ENCODE measurements at regions not wholly inside any gene's neighbourhood (a gene's known extent, or its start where the extent isn't known, plus 50 kb on each side); places are given as distances from the start of the nearest gene placed in this dataset.
"Not testable (repeated sequence)": the region's sequence is repeated elsewhere in the genome, so short reads cannot be mapped to it uniquely, and the experiment has no call there.

DNA sequence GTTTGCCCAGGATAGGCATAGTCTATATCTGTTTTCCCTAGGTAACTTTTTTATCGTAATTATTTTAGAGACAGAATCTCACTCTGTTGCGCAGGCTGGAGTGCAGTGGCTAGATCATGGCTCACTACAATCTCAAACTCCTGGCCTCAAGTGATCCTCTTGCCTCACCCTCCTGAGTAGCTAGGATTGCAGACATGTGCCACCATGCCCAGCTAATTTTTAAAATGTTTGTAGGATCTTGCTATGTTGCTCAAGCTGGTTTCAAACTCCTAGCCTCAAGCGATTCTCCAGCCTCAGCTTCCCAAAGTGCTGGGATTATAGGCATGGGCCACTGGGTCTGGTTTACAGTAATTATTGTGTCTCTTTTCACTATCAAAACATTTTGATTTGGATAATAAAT is 58.6 kb upstream of the SOX13 start:
- H3K27me3 Mint-ChIP-seq: peaks cover 0 to 2% of the 10 kb centered on the region in 2 donors
- no peaks in the 10 kb centered on the region for H3K36me3 Mint-ChIP-seq
- Histone ChIP-seq H3K27me3 (ENCODE audit: insufficient read depth, low read length) (no peaks in the 10 kb centered on the region), H3K9me3 (ENCODE audit: control insufficient read depth in 1 of 2, low read length in 2 of 2) (no peaks in the 10 kb centered on the region), H3K4me1 (ENCODE audit: insufficient read depth, low read length) (no peaks in the 10 kb centered on the region), H3K4me3 (ENCODE audit: low read length in 2 of 2) (no peak overlapping the region), H3K36me3 (ENCODE audit: insufficient read depth, low read length) (no peaks in the 10 kb centered on the region), H3K27ac (ENCODE audit: low read depth, low read length) (no peak overlapping the region)
- DNase-seq: no peak
- CTCF ChIA-PET (ENCODE audit: partially characterized antibody): interaction anchor here (1.0 kb wide), 1 partner anchor 8 kb away, joined by 3 read pairs; no protein-coding TSS in a partner anchor
- no peaks in the 10 kb centered on the region for H3K4me1 Mint-ChIP-seq
- H3K9me3 Mint-ChIP-seq: peaks cover 0 to 1% (median 0%) of the 10 kb centered on the region in 8 donors
- H3K4me3 Mint-ChIP-seq: no peak overlapping the region
- POLR2A ChIA-PET (ENCODE audit: partially characterized antibody): no interaction called here
- intact Hi-C loops (cut with micrococcal nuclease): no loop called here
- H3K27ac Mint-ChIP-seq: no peak overlapping the region

DNA sequence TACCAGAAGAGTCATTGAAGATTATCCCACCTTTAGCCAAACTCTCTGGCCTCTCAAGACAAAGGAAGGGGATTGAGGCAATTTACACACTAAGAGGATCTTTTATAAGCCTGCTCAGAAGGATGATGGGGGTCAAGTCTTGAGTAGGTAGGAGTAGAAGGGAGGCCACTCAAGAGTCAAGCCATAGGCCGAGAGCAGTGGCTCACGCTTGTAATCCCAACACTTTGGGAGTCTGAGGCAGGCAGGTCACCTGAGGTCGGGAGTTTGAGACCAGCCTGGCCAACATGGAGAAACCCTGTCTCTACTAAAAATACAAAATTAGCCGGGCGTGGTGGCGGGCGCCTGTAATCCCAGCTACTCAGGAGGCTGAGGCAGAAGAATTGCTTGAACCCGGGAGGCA is 58.0 kb upstream of the SOX13 start:
- H3K9me3 ChIP-seq (ENCODE audit: control insufficient read depth in 1 of 2, low read length in 2 of 2); H3K27me3 ChIP-seq (ENCODE audit: insufficient read depth, low read length); DNase-seq; H3K9me3 Mint-ChIP-seq; H3K36me3 ChIP-seq (ENCODE audit: insufficient read depth, low read length); H3K4me1 Mint-ChIP-seq; H3K27ac ChIP-seq (ENCODE audit: low read depth, low read length); H3K4me1 ChIP-seq (ENCODE audit: insufficient read depth, low read length); H3K4me3 ChIP-seq (ENCODE audit: low read length in 2 of 2); POLR2A ChIA-PET (ENCODE audit: partially characterized antibody); H3K27ac Mint-ChIP-seq; intact Hi-C loops (cut with micrococcal nuclease); H3K36me3 Mint-ChIP-seq; H3K4me3 Mint-ChIP-seq; H3K27me3 Mint-ChIP-seq: not testable (repeated sequence)
- CTCF ChIA-PET (ENCODE audit: partially characterized antibody): interaction anchor here (0.7 to 1.0 kb wide), 2 partner anchors 9 to 10 kb away, joined by 3 read pairs; no protein-coding TSS in a partner anchor

DNA sequence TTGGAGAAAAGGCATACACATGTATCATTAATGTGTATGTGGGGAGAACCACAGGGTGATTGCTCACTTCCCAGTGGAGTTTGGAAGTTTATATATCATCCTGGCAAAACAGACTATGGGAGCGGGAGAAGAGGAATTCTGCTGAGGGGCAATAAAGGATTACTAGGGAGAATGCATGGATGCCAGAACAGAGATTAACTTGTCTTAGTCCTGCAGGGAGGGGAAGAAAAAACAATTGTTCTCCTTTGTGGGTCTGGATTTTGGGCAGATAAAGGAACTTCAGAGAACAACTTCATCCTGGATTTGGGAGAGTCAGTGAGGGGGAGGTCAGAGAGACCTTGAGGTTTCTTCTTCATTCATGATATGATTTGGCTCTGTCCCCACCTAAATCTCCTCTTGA is 55.9 kb upstream of the SOX13 start:
- Mint-ChIP-seq H3K4me3 (no peak overlapping the region), H3K27ac (no peak overlapping the region), H3K27me3 (peaks cover 0 to 3% of the 10 kb centered on the region in 2 donors), H3K36me3 (no peaks in the 10 kb centered on the region), H3K4me1 (peaks cover 0 to 1% (median 0%) of the 10 kb centered on the region in 4 donors), H3K9me3 (peaks cover 0 to 3% (median 0%) of the 10 kb centered on the region in 8 donors)
- no peak for DNase-seq
- Histone ChIP-seq H3K27ac (ENCODE audit: low read depth, low read length) (no peak overlapping the region), H3K36me3 (ENCODE audit: insufficient read depth, low read length) (no peaks in the 10 kb centered on the region), H3K9me3 (ENCODE audit: control insufficient read depth in 1 of 2, low read length in 2 of 2) (no peaks in the 10 kb centered on the region), H3K27me3 (ENCODE audit: insufficient read depth, low read length) (no peaks in the 10 kb centered on the region), H3K4me1 (ENCODE audit: insufficient read depth, low read length) (no peaks in the 10 kb centered on the region), H3K4me3 (ENCODE audit: low read length in 2 of 2) (no peak overlapping the region)
- POLR2A ChIA-PET (ENCODE audit: partially characterized antibody): no interaction called here
- CTCF ChIA-PET (ENCODE audit: partially characterized antibody): no interaction called here
- intact Hi-C loops (cut with micrococcal nuclease): no loop called here

DNA sequence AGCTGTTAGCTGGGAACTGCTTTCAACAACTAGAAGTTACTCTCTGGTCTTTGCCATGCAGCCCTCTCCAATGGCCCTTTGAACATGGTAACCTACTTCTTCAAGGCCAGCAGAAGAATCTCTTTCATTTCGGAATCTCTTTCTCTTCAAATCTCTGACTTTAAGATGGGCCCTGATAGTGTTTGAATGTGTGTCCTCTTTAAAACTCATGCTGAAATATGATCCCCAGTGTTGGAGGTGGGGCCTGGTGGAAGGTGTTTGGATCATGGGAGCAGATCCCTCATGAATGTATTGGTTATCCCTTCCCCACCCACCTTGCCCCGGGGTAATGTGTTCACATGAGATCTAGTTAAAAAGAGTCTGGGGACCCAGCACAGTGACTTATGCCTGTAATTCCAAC is 54.5 kb upstream of the SOX13 start:
- H3K9me3 ChIP-seq (ENCODE audit: control insufficient read depth in 1 of 2, low read length in 2 of 2): no peaks in the 10 kb centered on the region
- ChIA-PET CTCF (ENCODE audit: partially characterized antibody) (no interaction called here), POLR2A (ENCODE audit: partially characterized antibody) (no interaction called here)
- intact Hi-C loops (cut with micrococcal nuclease): no loop called here
- DNase-seq: no peak
- H3K4me1 ChIP-seq (ENCODE audit: insufficient read depth, low read length): no peaks in the 10 kb centered on the region
- no peaks in the 10 kb centered on the region for H3K36me3 ChIP-seq (ENCODE audit: insufficient read depth, low read length)
- Mint-ChIP-seq H3K4me3 (no peak overlapping the region), H3K36me3 (no peaks in the 10 kb centered on the region), H3K9me3 (peaks cover 0 to 3% (median 0%) of the 10 kb centered on the region in 8 donors), H3K4me1 (peaks cover 0 to 1% (median 0%) of the 10 kb centered on the region in 4 donors), H3K27me3 (peaks cover 0 to 3% of the 10 kb centered on the region in 2 donors), H3K27ac (no peak overlapping the region)
- H3K27me3 ChIP-seq (ENCODE audit: insufficient read depth, low read length): no peaks in the 10 kb centered on the region
- no peak overlapping the region for H3K27ac ChIP-seq (ENCODE audit: low read depth, low read length)
- H3K4me3 ChIP-seq (ENCODE audit: low read length in 2 of 2): no peak overlapping the region
